Activated B cell treated with CpG ODN at 0.5 μM for 24 hours (primary cell): ENCODE measurements at regions not wholly inside any gene's neighbourhood (a gene's known extent, or its start where the extent isn't known, plus 50 kb on each side); places are given as distances from the start of the nearest gene placed in this dataset.

ENCODE experiments used
- ATAC-seq: fragments of 200-7000 bp; cut with Tn5 transposase; one replicate; pipeline ENCODE4 v1.10.0; 2021; ENCODE audit warnings: low read depth, mild to moderate bottlenecking, moderate library complexity
- CTCF ChIA-PET: fragments of 350-600 bp; sonication (Branson Sonifier 250); formaldehyde crosslinking; loops from one replicate; lab custom pipeline; 2021; ENCODE audit warnings: antibody characterized with exemption; lab: Charles Lee
- POLR2A ChIA-PET: fragments of 350-600 bp; sonication (Branson Sonifier 250); formaldehyde crosslinking; loops from one replicate; lab custom pipeline; 2021; ENCODE audit warnings: antibody characterized with exemption; lab: Charles Lee
- DNase-seq: peaks from one replicate; pipeline ENCODE4 v3.0.0; 2022
- H3K27ac Mint-ChIP-seq: one replicate; pipeline ENCODE4 v1.8.0; 2020; ENCODE audit warnings: mixed read lengths
- H3K27me3 Mint-ChIP-seq: one replicate; pipeline ENCODE4 v1.8.0; 2021; ENCODE audit warnings: mixed read lengths
- H3K36me3 Mint-ChIP-seq: one replicate; pipeline ENCODE4 v1.8.0; 2021; ENCODE audit warnings: low read depth, mixed read lengths
- H3K4me1 Mint-ChIP-seq: one replicate; pipeline ENCODE4 v1.8.0; 2021; ENCODE audit warnings: mixed read lengths
- H3K4me3 Mint-ChIP-seq: one replicate; pipeline ENCODE4 v1.8.0; 2020; ENCODE audit warnings: mild to moderate bottlenecking, mixed read lengths
- H3K9me3 Mint-ChIP-seq: one replicate; pipeline ENCODE4 v1.8.0; 2020; ENCODE audit warnings: mixed read lengths
- intact Hi-C: fragments of 100-400 bp; cut with micrococcal nuclease; formaldehyde crosslinking; loops from one replicate; pipeline ENCODE4 v1.15.1; 2024
- TF ChIP-seq, protein P1 (sequence below): fragments of 200-600 bp; IDR thresholded peaks from one replicate; pipeline ENCODE4 v1.8.0; 2022; ENCODE audit warnings: antibody characterized with exemption, mild to moderate bottlenecking

DNA sequence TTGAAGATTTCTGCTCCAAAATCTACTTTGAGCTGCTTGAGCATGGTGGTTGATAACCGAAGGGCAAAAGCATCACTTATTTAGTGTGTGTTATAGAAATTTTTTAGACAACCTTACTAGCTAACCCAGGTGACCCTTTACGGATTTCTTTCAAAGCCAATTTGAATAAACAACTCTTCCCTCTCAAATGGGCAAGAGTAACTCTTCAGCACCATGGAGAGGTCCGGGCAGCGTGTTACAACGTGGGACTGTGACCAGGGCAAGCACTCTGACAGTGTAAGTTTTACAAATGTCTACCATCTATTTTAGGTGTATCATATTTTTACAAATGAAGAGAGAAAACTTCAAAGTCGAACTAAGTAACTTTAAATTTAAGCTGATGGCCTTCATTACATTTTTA is 471.8 kb downstream of the MFSD1 start:
- Mint-ChIP-seq H3K4me1 (no peaks in the 10 kb centered on the region), H3K27ac (no peak overlapping the region), H3K4me3 (no peak overlapping the region), H3K9me3 (no peaks in the 10 kb centered on the region), H3K27me3 (peaks cover 2% of the 10 kb centered on the region), H3K36me3 (no peaks in the 10 kb centered on the region)
- ATAC-seq (no peak), DNase-seq (no peak)
- ChIA-PET CTCF (no interaction called here), POLR2A (no interaction called here)
- TF ChIP-seq, protein P1, sequence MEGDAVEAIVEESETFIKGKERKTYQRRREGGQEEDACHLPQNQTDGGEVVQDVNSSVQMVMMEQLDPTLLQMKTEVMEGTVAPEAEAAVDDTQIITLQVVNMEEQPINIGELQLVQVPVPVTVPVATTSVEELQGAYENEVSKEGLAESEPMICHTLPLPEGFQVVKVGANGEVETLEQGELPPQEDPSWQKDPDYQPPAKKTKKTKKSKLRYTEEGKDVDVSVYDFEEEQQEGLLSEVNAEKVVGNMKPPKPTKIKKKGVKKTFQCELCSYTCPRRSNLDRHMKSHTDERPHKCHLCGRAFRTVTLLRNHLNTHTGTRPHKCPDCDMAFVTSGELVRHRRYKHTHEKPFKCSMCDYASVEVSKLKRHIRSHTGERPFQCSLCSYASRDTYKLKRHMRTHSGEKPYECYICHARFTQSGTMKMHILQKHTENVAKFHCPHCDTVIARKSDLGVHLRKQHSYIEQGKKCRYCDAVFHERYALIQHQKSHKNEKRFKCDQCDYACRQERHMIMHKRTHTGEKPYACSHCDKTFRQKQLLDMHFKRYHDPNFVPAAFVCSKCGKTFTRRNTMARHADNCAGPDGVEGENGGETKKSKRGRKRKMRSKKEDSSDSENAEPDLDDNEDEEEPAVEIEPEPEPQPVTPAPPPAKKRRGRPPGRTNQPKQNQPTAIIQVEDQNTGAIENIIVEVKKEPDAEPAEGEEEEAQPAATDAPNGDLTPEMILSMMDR = no peak
- intact Hi-C loops = no loop called here

DNA sequence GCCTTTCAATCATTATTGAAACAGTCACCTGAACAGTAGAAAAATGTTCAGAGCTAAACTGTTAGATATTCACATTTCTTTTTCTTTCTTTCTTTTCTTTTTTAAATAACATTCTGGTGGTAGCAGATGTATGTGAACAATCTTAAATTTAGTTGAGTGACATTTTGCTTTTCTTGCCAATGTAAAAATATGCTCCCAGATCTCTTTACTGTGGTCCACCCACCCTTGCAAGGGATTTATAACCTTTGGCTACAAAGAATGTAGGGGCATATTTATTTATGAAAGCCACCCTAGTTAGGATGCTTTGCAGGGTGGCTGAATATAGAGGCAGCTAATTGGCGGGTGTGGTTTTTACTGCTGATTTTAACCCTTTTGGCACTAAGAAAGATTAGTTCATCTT is 473.9 kb downstream of the MFSD1 start:
- ATAC-seq = no peak
- DNase-seq = no peak
- Mint-ChIP-seq H3K36me3 (no peaks in the 10 kb centered on the region), H3K9me3 (peaks cover 6% of the 10 kb centered on the region), H3K4me1 (no peaks in the 10 kb centered on the region), H3K27ac (no peak overlapping the region), H3K27me3 (no peaks in the 10 kb centered on the region), H3K4me3 (no peak overlapping the region)
- TF ChIP-seq, protein P1 = no peak
- CTCF ChIA-PET = no interaction called here
- POLR2A ChIA-PET = no interaction called here
- intact Hi-C loops = no loop called here

DNA sequence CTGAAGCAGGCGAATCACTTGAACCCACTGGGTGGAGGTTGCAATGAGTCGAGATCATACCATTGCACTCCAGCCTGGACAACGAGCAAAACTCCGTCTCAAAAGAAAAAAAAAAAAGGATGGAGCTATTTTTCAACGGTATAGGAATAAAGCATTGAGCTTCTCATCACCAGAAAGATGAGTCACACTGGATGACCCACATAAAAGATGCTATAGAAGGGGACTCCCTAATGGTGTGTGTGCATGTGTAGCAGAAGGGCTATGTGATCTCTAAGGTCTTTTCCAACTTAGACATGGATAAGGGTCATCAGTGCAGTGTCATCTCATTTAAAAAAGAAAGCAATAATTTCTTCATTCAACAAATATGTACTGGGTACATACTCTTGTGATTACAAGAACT is 476.0 kb downstream of the MFSD1 start:
- no peak for DNase-seq

DNA sequence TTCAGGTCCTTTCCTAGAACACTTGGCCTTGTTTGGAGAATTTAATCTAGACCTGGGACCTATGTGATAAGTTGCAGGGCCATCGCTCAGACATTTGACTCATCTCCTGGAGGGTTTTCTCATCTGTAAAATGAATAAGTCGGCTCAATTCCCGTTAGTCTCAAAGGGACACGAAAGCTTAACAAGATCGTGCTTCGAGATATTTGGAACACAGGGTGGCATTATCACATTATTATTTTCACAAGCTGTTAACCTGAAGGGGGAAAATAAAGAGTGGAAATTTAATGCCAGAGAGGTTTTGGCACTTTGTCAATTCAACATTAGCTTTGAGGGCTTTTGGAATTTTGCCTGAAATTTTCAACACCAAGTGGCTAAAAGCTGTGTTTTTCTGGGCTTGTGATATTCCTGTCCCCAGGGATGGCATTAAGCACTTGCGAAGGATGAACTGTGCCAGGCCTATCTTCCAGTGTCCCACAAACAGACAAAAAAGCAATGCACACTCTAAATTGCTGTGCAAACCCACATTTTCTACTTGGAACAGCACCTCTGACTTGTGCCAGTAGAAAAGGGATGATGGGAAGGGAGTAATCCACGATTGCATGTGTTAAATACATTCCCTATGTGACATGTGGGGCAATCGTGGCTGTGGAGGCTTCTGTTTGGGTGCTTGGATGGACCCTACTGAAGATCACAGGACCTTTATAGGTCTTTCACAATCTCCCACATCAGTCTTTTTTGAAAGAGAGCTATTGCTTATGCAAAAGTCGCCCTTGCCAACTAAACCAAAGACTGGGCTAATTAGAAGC is 478.7 kb downstream of the MFSD1 start:
- H3K9me3 Mint-ChIP-seq = peaks cover 6% of the 10 kb centered on the region
- TF ChIP-seq, protein P1 = no peak
- no peaks in the 10 kb centered on the region for H3K27me3 Mint-ChIP-seq
- no peak overlapping the region for H3K4me3 Mint-ChIP-seq
- H3K27ac Mint-ChIP-seq = no peak overlapping the region
- ChIA-PET POLR2A (no interaction called here), CTCF (interaction anchor here (0.8 kb wide), 1 partner anchor 21 kb away, joined by 4 read pairs; no protein-coding TSS in a partner anchor)
- intact Hi-C loops = no loop called here
- no peaks in the 10 kb centered on the region for H3K4me1 Mint-ChIP-seq
- DNase-seq (no peak), ATAC-seq (no peak)
- no peaks in the 10 kb centered on the region for H3K36me3 Mint-ChIP-seq

More for the DNA sequence above, 476.0 kb downstream of the MFSD1 start:
- no peak for ATAC-seq
- TF ChIP-seq, protein P1 = no peak
- Mint-ChIP-seq H3K4me3 (no peak overlapping the region), H3K9me3 (peaks cover 6% of the 10 kb centered on the region), H3K36me3 (no peaks in the 10 kb centered on the region), H3K4me1 (no peaks in the 10 kb centered on the region), H3K27me3 (no peaks in the 10 kb centered on the region), H3K27ac (no peak overlapping the region)
- intact Hi-C loops = no loop called here
- POLR2A ChIA-PET = no interaction called here
- CTCF ChIA-PET = no interaction called here

DNA sequence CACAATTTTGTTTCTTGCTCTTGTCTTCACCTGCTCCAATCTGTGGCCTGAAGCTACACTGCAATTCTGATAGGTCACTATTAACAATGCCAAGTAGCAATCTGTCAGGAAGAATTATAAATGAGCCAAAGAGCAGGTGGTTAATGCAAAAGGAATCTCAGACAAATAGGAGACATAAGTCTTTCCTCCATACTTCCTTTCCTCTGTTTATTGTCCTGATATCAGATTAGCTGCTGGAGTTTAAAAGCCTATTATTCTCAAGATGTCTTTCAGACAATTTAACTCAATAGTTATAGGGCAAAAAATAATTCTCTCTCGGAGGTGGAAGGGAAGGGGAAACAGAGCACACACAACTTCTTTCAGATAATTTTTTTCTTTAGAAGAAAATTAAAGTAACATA is 491.6 kb downstream of the MFSD1 start:
- no peak overlapping the region for H3K27ac Mint-ChIP-seq
- POLR2A ChIA-PET = no interaction called here
- peaks cover 1% of the 10 kb centered on the region for H3K27me3 Mint-ChIP-seq
- no peaks in the 10 kb centered on the region for H3K4me1 Mint-ChIP-seq
- TF ChIP-seq, protein P1 = no peak
- no peaks in the 10 kb centered on the region for H3K36me3 Mint-ChIP-seq
- CTCF ChIA-PET = no interaction called here
- no peak overlapping the region for H3K4me3 Mint-ChIP-seq
- ATAC-seq = no peak
- intact Hi-C loops = no loop called here
- no peak for DNase-seq
- H3K9me3 Mint-ChIP-seq = no peaks in the 10 kb centered on the region
